ENCODE measurements at regions not wholly inside any gene's neighbourhood (a gene's known extent, or its start where the extent isn't known, plus 50 kb on each side); places are given as distances from the start of the nearest gene placed in this dataset.

DNA sequence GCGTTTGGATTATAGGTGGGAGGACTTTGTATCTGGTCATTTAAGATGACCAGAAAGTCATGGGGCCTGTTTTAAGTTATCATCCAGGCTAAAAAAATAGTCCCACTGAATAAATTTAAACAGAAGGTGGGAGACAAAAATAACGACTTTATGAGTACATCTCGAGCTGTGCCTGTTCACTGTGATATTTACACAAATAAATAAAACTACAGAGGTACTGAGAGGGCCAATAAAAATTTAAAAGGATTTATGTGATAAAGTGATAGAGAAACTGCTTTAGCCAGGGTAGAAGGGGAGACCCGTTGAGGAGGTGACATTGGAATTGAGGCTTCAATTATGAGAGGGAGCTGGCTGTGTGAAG, 53.4 kb upstream of the PMEPA1 start:
- no peak for DNase-seq (ENCODE audit: low read depth)

DNA sequence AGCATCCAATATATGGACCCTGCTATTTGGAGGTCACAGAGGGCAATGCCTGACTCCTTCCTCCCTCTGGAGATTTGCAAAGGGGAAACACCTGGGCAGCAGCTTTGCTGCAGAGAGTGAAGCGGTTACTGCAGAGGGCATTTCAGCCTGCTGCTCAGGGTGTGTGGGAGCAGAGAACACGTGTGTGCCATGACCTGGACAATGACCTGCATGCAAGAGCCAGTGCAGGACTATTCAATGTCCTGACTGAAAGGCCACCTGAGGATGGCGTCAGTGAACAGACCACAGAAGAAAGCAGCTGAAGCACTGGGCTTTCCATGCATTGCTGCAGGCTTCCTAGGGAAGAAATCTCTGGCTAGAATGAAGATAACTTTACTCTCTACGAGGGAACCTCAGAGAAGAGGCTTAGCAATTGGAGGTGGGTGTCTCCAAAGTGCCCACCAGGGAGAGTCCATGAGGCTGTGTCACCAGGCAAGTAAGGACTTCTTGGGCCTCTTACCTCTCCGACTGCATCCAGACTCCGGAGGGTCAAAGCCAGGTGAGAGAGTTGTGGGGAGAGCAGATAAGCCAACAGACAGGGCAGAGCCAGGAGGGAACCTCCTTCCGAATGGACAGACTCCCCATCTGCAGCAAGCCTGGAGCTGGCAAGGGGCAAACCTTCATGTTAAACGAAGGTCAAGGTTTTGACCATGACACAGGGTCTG, 52.9 kb upstream of the PMEPA1 start:
- no peak for DNase-seq (ENCODE audit: low read depth)

DNA sequence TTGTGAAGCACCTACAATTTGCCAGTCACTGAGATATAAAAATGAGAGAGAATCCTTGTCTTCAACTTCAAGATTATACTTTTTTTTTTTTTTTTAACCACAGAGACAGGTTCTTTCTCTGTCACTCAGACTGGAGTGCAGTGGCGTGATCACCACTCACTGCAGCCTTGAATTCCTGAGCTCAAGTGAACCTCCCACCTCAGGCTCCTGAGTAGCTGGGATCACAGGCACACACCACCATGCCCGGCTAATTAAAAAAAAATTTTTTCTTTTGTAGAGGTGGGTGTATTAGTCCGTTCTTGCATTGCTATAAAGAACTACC, 51.6 kb upstream of the PMEPA1 start:
- DNase-seq (ENCODE audit: low read depth) = no peak

DNA sequence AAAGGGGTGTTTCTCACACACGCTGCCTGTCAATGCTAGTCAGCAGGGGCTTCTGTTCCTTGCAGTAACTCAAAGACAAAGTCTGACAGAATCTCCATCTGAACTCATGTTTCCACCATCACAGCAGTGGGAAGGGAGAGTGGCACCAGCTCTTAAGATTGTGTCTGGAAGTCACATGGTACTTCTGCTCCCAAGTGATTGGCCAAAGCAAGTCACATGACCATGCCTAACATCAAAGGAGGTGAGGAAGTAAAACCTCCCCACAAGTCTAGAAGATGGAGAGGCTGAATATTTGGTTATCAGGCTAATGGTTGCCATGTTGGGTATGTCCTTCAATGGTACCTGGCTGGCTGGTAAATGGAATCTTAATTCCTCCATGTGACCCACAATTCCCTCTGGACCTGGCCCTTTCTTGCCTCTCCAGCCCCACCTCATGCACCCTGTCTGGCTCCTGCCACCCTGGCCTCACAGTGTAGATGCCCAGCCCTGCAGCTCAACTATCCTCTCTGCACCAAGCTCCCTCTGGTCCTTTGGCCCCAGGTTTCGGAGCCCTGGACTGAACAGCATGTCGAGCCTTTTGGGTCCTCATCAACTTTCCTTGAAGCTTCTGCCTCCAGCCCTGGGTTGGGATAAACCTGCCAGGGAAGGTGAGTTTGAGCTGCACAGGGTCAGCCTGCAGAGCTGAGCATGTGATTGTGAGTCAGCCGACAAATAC, 51.0 kb upstream of the PMEPA1 start:
- DNase-seq (ENCODE audit: low read depth) = no peak

DNA sequence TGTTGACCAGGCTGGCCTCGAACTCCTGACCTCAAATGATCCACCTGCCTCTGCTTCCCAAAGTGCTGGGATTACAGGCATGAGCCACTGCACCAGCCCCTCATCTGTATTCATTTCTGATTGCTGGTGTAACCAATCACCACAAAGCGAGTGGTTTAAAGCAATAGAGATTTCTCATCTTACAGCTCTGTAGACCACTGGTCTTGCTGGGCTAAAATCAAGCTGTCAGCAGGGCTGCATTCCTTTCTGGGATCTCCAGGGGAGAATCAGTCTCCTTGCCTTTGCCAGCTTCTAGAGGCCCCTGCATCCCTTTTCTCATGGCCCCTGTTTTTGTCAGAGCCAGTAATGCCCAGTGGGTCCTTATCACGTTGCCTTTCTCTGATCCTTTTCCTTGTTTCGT, 49.9 kb upstream of the PMEPA1 start:
- no peak for DNase-seq (ENCODE audit: low read depth)

Data from CMK (cell line).